AG04450 (cell line): ENCODE measurements at regions not wholly inside any gene's neighbourhood (a gene's known extent, or its start where the extent isn't known, plus 50 kb on each side); places are given as distances from the start of the nearest gene placed in this dataset.
A peak's percentile ranks its signal among the peaks of the same experiment; 100 is the strongest.

Source experiments
- CTCF ChIA-PET: fragments of 300-600, 350-600 bp; formaldehyde crosslinking; extraction: SDS; loops from one replicate; lab custom pipeline; 2022; ENCODE audit warnings: antibody characterized with exemption, inconsistent platforms; lab: Charles Lee
- POLR2A ChIA-PET: fragments of 350-600 bp; formaldehyde crosslinking; extraction: SDS; loops from one replicate; lab custom pipeline; 2021; ENCODE audit warnings: antibody characterized with exemption, inconsistent platforms; lab: Yijun Ruan, JAX
- DNase-seq: peaks from one replicate; pipeline ENCODE4 v3.0.0-alpha.2; 2011; ENCODE audit warnings: low read depth, low spot score
- H3K27ac ChIP-seq: one replicate; pipeline ENCODE4 v1.5.1; 2012; ENCODE audit warnings: low read depth, low read length, control low read depth
- H3K27me3 ChIP-seq: one replicate; pipeline ENCODE4 v1.6.0; 2012; ENCODE audit warnings: low read length; ENCODE audit not compliant: control insufficient read depth, insufficient read depth
- H3K4me3 ChIP-seq: 2 replicates; pipeline ENCODE4 v1.5.1; 2011; ENCODE audit warnings: mild to moderate bottlenecking, low read depth, low read length, control low read depth
- H3K9me3 ChIP-seq: 2 replicates; pipeline ENCODE4 v1.5.1; 2012; ENCODE audit warnings: low read length; ENCODE audit not compliant: control insufficient read depth, insufficient read depth
- TF ChIP-seq, protein P1 (sequence below): IDR thresholded peaks from 2 replicates; pipeline ENCODE4 v1.5.1; 2011; ENCODE audit warnings: low read depth, low read length, control low read depth, inconsistent platforms

DNA sequence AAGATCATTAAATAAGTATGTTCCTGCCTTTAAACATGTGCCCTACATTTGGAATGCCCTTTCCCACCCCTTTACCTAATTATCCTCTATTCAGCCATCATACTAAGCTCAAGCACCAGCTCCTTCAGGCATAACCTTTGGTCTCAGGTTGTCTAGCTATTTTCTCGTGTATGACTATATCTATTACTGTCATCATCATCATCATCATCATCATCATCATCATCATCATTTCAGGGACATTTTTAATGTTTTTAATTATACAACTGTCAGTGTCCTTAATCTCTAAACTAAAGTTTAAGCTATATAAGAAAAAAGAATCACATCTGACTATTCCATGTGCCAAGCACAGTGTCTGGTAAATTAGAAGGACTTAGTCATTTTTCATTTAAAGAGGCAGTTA is 214.6 kb upstream of the CTSO start:
- ChIA-PET POLR2A (no interaction called here), CTCF (interaction anchor here (0.6 to 2.4 kb wide), 16 partner anchors 9 to 1811 kb away, joined by 3 to 10 read pairs (median 5); no protein-coding TSS in a partner anchor)
- Histone ChIP-seq H3K27me3 (no peaks in the 10 kb centered on the region), H3K4me3 (no peak overlapping the region), H3K9me3 (no peaks in the 10 kb centered on the region), H3K27ac (no peak overlapping the region)
- DNase-seq, result no peak
- TF ChIP-seq, protein P1, sequence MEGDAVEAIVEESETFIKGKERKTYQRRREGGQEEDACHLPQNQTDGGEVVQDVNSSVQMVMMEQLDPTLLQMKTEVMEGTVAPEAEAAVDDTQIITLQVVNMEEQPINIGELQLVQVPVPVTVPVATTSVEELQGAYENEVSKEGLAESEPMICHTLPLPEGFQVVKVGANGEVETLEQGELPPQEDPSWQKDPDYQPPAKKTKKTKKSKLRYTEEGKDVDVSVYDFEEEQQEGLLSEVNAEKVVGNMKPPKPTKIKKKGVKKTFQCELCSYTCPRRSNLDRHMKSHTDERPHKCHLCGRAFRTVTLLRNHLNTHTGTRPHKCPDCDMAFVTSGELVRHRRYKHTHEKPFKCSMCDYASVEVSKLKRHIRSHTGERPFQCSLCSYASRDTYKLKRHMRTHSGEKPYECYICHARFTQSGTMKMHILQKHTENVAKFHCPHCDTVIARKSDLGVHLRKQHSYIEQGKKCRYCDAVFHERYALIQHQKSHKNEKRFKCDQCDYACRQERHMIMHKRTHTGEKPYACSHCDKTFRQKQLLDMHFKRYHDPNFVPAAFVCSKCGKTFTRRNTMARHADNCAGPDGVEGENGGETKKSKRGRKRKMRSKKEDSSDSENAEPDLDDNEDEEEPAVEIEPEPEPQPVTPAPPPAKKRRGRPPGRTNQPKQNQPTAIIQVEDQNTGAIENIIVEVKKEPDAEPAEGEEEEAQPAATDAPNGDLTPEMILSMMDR, result no peak

DNA sequence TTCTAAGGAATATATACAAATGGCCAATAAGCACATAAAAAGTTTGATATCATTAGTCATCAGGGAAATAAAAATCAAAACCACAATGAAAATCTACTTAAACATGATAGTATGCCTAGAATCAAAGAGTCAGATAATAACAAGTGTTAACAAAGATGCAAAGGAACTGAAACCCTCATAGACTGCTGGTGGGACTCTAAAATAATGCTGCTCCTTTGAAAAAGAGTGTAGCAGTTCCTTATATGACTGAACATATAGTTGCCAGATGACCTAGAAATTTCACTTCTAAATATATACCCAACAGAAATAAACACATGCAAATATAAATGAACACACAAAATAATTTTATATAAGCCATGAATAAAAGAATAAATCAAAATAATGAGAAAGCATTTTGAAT is 205.1 kb upstream of the CTSO start:
- Histone ChIP-seq H3K27me3 (no peaks in the 10 kb centered on the region), H3K4me3 (no peak overlapping the region), H3K27ac (no peak overlapping the region), H3K9me3 (no peaks in the 10 kb centered on the region)
- no peak for DNase-seq
- TF ChIP-seq, protein P1, result no peak
- CTCF ChIA-PET, result no interaction called here
- POLR2A ChIA-PET, result no interaction called here

- DNase-seq, result no peak
- Histone ChIP-seq H3K4me3 (no peak overlapping the region), H3K27me3 (no peaks in the 10 kb centered on the region), H3K9me3 (no peaks in the 10 kb centered on the region; the same call in 1 of the 2 replicates), H3K27ac (no peak overlapping the region)
- CTCF ChIA-PET, result no interaction called here
- POLR2A ChIA-PET, result no interaction called here
- TF ChIP-seq, protein P1, result peak; percentile 33; the same call in 1 of the 2 replicates
Measured at GRCh38 chr4:156154978-156155377, 201.3 kb upstream of the CTSO start.

GRCh38 chr4:156146571-156146970 is 192.9 kb upstream of the CTSO start:
- H3K27me3 ChIP-seq, result no peaks in the 10 kb centered on the region
- no peak for DNase-seq
- TF ChIP-seq, protein P1, result no peak
- no peak overlapping the region for H3K4me3 ChIP-seq
- ChIA-PET POLR2A (no interaction called here), CTCF (no interaction called here)
- no peaks in the 10 kb centered on the region; the same call in 1 of the 2 replicates for H3K9me3 ChIP-seq
- H3K27ac ChIP-seq, result no peak overlapping the region

- Histone ChIP-seq H3K9me3 (no peaks in the 10 kb centered on the region), H3K27ac (no peak overlapping the region), H3K4me3 (no peak overlapping the region), H3K27me3 (no peaks in the 10 kb centered on the region)
- ChIA-PET POLR2A (no interaction called here), CTCF (interaction anchor here (1.9 kb wide), 1 partner anchor 23 kb away, joined by 5 read pairs; no protein-coding TSS in a partner anchor)
- TF ChIP-seq, protein P1, result no peak
- DNase-seq, result no peak
Measured at GRCh38 chr4:156144961-156145360, 191.3 kb upstream of the CTSO start.
